HEK293 (cell line): ENCODE measurements at regions not wholly inside any gene's neighbourhood (a gene's known extent, or its start where the extent isn't known, plus 50 kb on each side); places are given as distances from the start of the nearest gene placed in this dataset.

ENCODE experiments used
- CTCF ChIP-seq: fragments of 450-650 bp; formaldehyde crosslinking; IDR thresholded peaks from 2 replicates; pipeline ENCODE4 v1.5.1; 2016; ENCODE audit warnings: missing biosample characterization, missing genetic modification characterization
- HIC1 ChIP-seq: fragments of 450-650 bp; formaldehyde crosslinking; IDR thresholded peaks from 2 replicates; pipeline ENCODE4 v1.5.1; 2016; ENCODE audit warnings: missing biosample characterization, missing genetic modification characterization
- ZNF2 ChIP-seq: fragments of 450-650 bp; formaldehyde crosslinking; IDR thresholded peaks from 2 replicates; pipeline ENCODE4 v1.5.1; 2016; ENCODE audit warnings: missing biosample characterization, missing genetic modification characterization
- ZNF76 ChIP-seq: fragments of 450-650 bp; formaldehyde crosslinking; IDR thresholded peaks from 2 replicates; pipeline ENCODE4; 2016; ENCODE audit warnings: low read depth, missing biosample characterization, missing genetic modification characterization, borderline replicate concordance
- ZNF843 ChIP-seq: fragments of 450-650 bp; formaldehyde crosslinking; IDR thresholded peaks from 2 replicates; pipeline ENCODE4 v1.5.1; 2016; ENCODE audit warnings: missing biosample characterization, missing genetic modification characterization

- TF ChIP-seq ZNF2 (tag by site-specific recombination) (no peak), ZNF843 (tag by site-specific recombination) (no peak), HIC1 (tag by site-specific recombination) (no peak), ZNF76 (tag by site-specific recombination) (no peak), CTCF (tag by site-specific recombination) (no peak)
Measured at GRCh38 chr11:76276046-76276780, 69.9 kb upstream of the WNT11 start.
